K562 (cell line): ENCODE measurements at regions not wholly inside any gene's neighbourhood (a gene's known extent, or its start where the extent isn't known, plus 50 kb on each side); places are given as distances from the start of the nearest gene placed in this dataset.

Experiments
- ATAC-seq: fragments of 200-7000 bp; cut with Tn5 transposase; 3 replicates; pipeline ENCODE4 v1.9.1; 2020; ENCODE audit warnings: moderate library complexity
- BruUV-seq: library from RNA; stranded (reverse); fragments of 400-500 nt; replicated peaks from 2 replicates; lab custom pipeline; 2021; lab: Mats Ljungman, UMichigan
- CTCF ChIA-PET: fragments of 300-600 bp; formaldehyde crosslinking; extraction: SDS; loops from one replicate; lab custom pipeline; 2021; ENCODE audit warnings: low intra/inter-chr PET ratio; lab: Yijun Ruan, JAX
- POLR2A ChIA-PET: fragments of 300-600, 350-650 bp; sonication (Branson Sonifier 250); formaldehyde crosslinking; extraction: SDS; loops from one replicate; lab custom pipeline; 2021; ENCODE audit warnings: antibody characterized with exemption, inconsistent platforms; lab: Yijun Ruan, JAX
- DNase-seq, 4 experiments: peaks; one replicate each; pipeline versions ENCODE4 v3.0.0 to v3.0.0-alpha.2; 2011 to 2018; ENCODE audit warnings: low spot score in 3 of 4, mixed read lengths in 3 of 4; ENCODE audit errors: extremely low read depth in 1 of 4
- FAIRE-seq: peaks from 2 replicates; lab custom pipeline; 2011; peaks lifted over from hg19 to GRCh38; lab: Jason Lieb, UNC
- H2AFZ ChIP-seq: 2 replicates; pipeline ENCODE4 v1.6.0; 2011; ENCODE audit warnings: low read depth, low read length, control low read depth, inconsistent platforms
- H3K27ac ChIP-seq: fragments of 200-600 bp; 3 replicates; pipeline ENCODE4 v1.8.0; 2011; ENCODE audit warnings: low read depth, mild to moderate bottlenecking, control low read depth, inconsistent platforms, low read length, moderate library complexity, mixed read lengths; ENCODE audit errors: extremely low read depth
- H3K27me3 ChIP-seq, 2 experiments: fragments of 300-600 bp in 1 of 2; 2 replicates in 1 of 2; 3 replicates in 1 of 2; pipeline versions ENCODE4 v1.6.0 to v1.8.0; 2011; ENCODE audit warnings: inconsistent platforms in 2 of 2, low read length in 2 of 2, mild to moderate bottlenecking in 1 of 2, mixed read lengths in 1 of 2, moderate library complexity in 1 of 2; ENCODE audit not compliant: control insufficient read depth in 2 of 2, insufficient read depth in 2 of 2
- H3K36me3 ChIP-seq: fragments of 300-600 bp; 3 replicates; pipeline ENCODE4 v1.8.0; 2011; ENCODE audit warnings: mild to moderate bottlenecking, low read length, inconsistent platforms; ENCODE audit not compliant: control insufficient read depth, insufficient read depth
- H3K4me1 ChIP-seq, 2 experiments: fragments of 200-600 bp in 1 of 2; replicated peaks in 1 of 2; 2 replicates in 1 of 2; 3 replicates in 1 of 2; pipeline versions ENCODE4 v1.5.1 to v1.8.0; 2011; ENCODE audit warnings: inconsistent platforms in 2 of 2, low read length in 2 of 2, mild to moderate bottlenecking in 1 of 2, mixed read lengths in 1 of 2, moderate library complexity in 1 of 2; ENCODE audit not compliant: control insufficient read depth in 2 of 2, insufficient read depth in 2 of 2
- H3K4me2 ChIP-seq: 2 replicates; pipeline ENCODE4 v1.6.1; 2011; ENCODE audit warnings: low read length, control low read depth, inconsistent platforms, mixed read lengths; ENCODE audit not compliant: insufficient read depth
- H3K4me3 ChIP-seq: fragments of 200-600 bp; sonication (generic), shearing (Covaris generic); 2 replicates; pipeline ENCODE4 v1.5.1; 2016; ENCODE audit warnings: control low read depth, inconsistent platforms
- H3K79me2 ChIP-seq: fragments of 200-600 bp; 3 replicates; pipeline ENCODE4 v1.8.0; 2011; ENCODE audit warnings: low read length, inconsistent platforms; ENCODE audit not compliant: control insufficient read depth, insufficient read depth
- H3K9ac ChIP-seq, 2 experiments: 2 replicates each; pipeline versions ENCODE4 v1.6.0 to v1.6.1; 2011; ENCODE audit warnings: low read depth in 2 of 2, low read length in 2 of 2, control low read depth in 1 of 2, inconsistent platforms in 1 of 2, mild to moderate bottlenecking in 1 of 2, mixed read lengths in 1 of 2; ENCODE audit not compliant: insufficient read depth in 1 of 2
- H3K9me1 ChIP-seq: one replicate; pipeline ENCODE4 v1.6.0; 2011; ENCODE audit warnings: inconsistent platforms, mild to moderate bottlenecking, low read length, moderate library complexity; ENCODE audit not compliant: control insufficient read depth, insufficient read depth
- H3K9me3 ChIP-seq: replicated peaks from 2 replicates; pipeline ENCODE4 v1.5.1; 2011; ENCODE audit warnings: low read depth, low read length, inconsistent platforms; ENCODE audit not compliant: control insufficient read depth, insufficient read depth
- H4K20me1 ChIP-seq: replicated peaks from 2 replicates; pipeline ENCODE4 v1.6.1; 2011; ENCODE audit warnings: low read length, inconsistent platforms, mixed read lengths; ENCODE audit not compliant: control insufficient read depth, insufficient read depth
- CBX1 ChIP-seq: sonication (generic); IDR thresholded peaks from 2 replicates; pipeline ENCODE4 v1.6.1; 2016; ENCODE audit warnings: antibody characterized with exemption, low read depth, mild to moderate bottlenecking
- CUX1 ChIP-seq: fragments of 200-800 bp; sonication (Bioruptor generic); IDR thresholded peaks from 2 replicates; pipeline ENCODE4 v1.6.1; 2016; ENCODE audit warnings: missing genetic modification characterization, missing compliant biosample characterization
- FOXA1 ChIP-seq: fragments of 450-650 bp; IDR thresholded peaks from 2 replicates; pipeline ENCODE4 v1.6.1; 2016; ENCODE audit warnings: mild to moderate bottlenecking, borderline replicate concordance
- HDAC1 ChIP-seq, 2 experiments: fragments of 450-650 bp; IDR thresholded peaks; 2 replicates each; pipeline ENCODE4 v1.6.1; 2016 to 2017; ENCODE audit warnings: inconsistent platforms in 1 of 2, mild to moderate bottlenecking in 1 of 2, moderate library complexity in 1 of 2
- LCOR ChIP-seq: sonication (generic); formaldehyde crosslinking; IDR thresholded peaks from 2 replicates; pipeline ENCODE4 v1.8.0; 2022; ENCODE audit warnings: mild to moderate bottlenecking, missing genetic modification reagents
- TFE3 ChIP-seq: fragments of 450-650 bp; formaldehyde crosslinking; IDR thresholded peaks from 2 replicates; pipeline ENCODE4 v1.4.0; 2020; ENCODE audit warnings: mild to moderate bottlenecking, mixed read lengths
- ZNF586 ChIP-seq: fragments of 450-650 bp; formaldehyde crosslinking; conservative IDR thresholded peaks from 2 replicates; pipeline ENCODE4 v1.4.0; 2020; ENCODE audit warnings: mild to moderate bottlenecking, moderate library complexity
- WGBS: fragments of 100-300 bp; shearing (Covaris generic); methylation state at CpG from one replicate; pipeline ENCODE4 v1.1.6; 2016; ENCODE audit warnings: low coverage, mixed read lengths; ENCODE audit not compliant: insufficient coverage; ENCODE audit errors: missing lambda C conversion rate; 5-methylcytosine and 5-hydroxymethylcytosine counted together
- in situ Hi-C: fragments of 300-500 bp; cut with MboI; formaldehyde crosslinking; loops from 4 replicates; pipeline ENCODE4 v1.15.0; 2018; ENCODE audit warnings: inconsistent platforms, mixed read lengths
- intact Hi-C: fragments of 100-400 bp; cut with micrococcal nuclease; formaldehyde crosslinking; loops from 2 replicates; pipeline ENCODE4 v1.14.2; 2022
- TF ChIP-seq, protein P1 (sequence below), 3 experiments: fragments of 200-800 bp in 1 of 3; sonication (Bioruptor generic) in 1 of 3; sonication (generic) in 1 of 3; formaldehyde crosslinking in 1 of 3; IDR thresholded peaks; 2 replicates each; pipeline versions ENCODE4 v1.6.1 to v1.8.0; 2016 to 2022; ENCODE audit warnings: mild to moderate bottlenecking in 2 of 3, missing compliant biosample characterization in 2 of 3, missing genetic modification characterization in 2 of 3, missing genetic modification reagents in 1 of 3

- ChIA-PET CTCF (no interaction called here), POLR2A (no interaction called here)
- H3K36me3 ChIP-seq, result no peaks in the 10 kb centered on the region
- TF ChIP-seq CUX1 (CRISPR knock-in tag), result no peak
- TF ChIP-seq, protein P1, sequence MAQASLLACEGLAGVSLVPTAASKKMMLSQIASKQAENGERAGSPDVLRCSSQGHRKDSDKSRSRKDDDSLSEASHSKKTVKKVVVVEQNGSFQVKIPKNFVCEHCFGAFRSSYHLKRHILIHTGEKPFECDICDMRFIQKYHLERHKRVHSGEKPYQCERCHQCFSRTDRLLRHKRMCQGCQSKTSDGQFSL (CRISPR knock-in tag; IDR thresholded peaks at IDR 0.05), result no peak
- TF ChIP-seq, protein P1 (tag; IDR thresholded peaks at IDR 0.05), result no peak
- TF ChIP-seq TFE3 (CRISPR knock-in tag), result no peak
- no peak for TF ChIP-seq LCOR (CRISPR knock-in tag)
- no peak for TF ChIP-seq HDAC1 (IDR thresholded peaks at IDR 0.05)
- TF ChIP-seq ZNF586 (CRISPR knock-in tag), result no peak
- TF ChIP-seq FOXA1, result no peak
- no peak for TF ChIP-seq CBX1
- in situ Hi-C loops (no loop called here), intact Hi-C loops (no loop called here)
- no peak overlapping the region for H3K9ac ChIP-seq
- no peak overlapping the region for H2AFZ ChIP-seq
- H3K4me2 ChIP-seq, result no peak overlapping the region
- WGBS, result 0% methylated on average over 2 of the region's 2 CpGs
- H3K27me3 ChIP-seq, result no peaks in the 10 kb centered on the region
- H3K4me3 ChIP-seq, result no peak overlapping the region
- DNase-seq (no peak), FAIRE-seq (no peak), ATAC-seq (no peak)
- no peaks in the 10 kb centered on the region for H3K79me2 ChIP-seq
- H3K9me1 ChIP-seq, result no peaks in the 10 kb centered on the region
- H3K9me3 ChIP-seq, result no peaks in the 10 kb centered on the region
- H4K20me1 ChIP-seq, result no peaks in the 10 kb centered on the region
- H3K27ac ChIP-seq, result no peak overlapping the region
- BruUV-seq, result no TSS peak
- H3K4me1 ChIP-seq, result no peaks in the 10 kb centered on the region
Observed at GRCh38 chr4:137432446-137433311, 99.6 kb downstream of the PCDH18 start.
